Activated T-cell treated with anti-CD3 and anti-CD28 coated beads, Interleukin-2, amount 50 U/mL, for 72 hours (primary cell): ENCODE measurements at regions not wholly inside any gene's neighbourhood (a gene's known extent, or its start where the extent isn't known, plus 50 kb on each side); places are given as distances from the start of the nearest gene placed in this dataset.

Experiments used
- ATAC-seq, 2 donors: fragments of 150-1000 bp; cut with Tn5 transposase; replicated peaks in 1 of 2; 2 replicates each; pipeline ENCODE4 v1.10.0; 2021; ENCODE audit warnings: moderate library complexity in 2 of 2, mild to moderate bottlenecking in 1 of 2
- DNase-seq, 2 donors: peaks; one replicate each; pipeline ENCODE4 v3.0.0; 2021 to 2022; ENCODE audit warnings: mixed read lengths in 1 of 2
- H3K27ac Mint-ChIP-seq: one replicate; pipeline ENCODE4 v1.8.0; 2022; ENCODE audit warnings: mild to moderate bottlenecking, moderate library complexity, mixed read lengths
- H3K27me3 Mint-ChIP-seq: one replicate; pipeline ENCODE4 v1.8.0; 2022; ENCODE audit warnings: low read depth, mixed read lengths
- H3K36me3 Mint-ChIP-seq, 2 donors: one replicate each; pipeline ENCODE4 v1.8.0; 2022; ENCODE audit warnings: mixed read lengths in 2 of 2, mild to moderate bottlenecking in 1 of 2; ENCODE audit not compliant: insufficient read depth in 2 of 2
- H3K4me1 Mint-ChIP-seq: one replicate; pipeline ENCODE4 v1.8.0; 2022; ENCODE audit warnings: low read depth, mixed read lengths
- H3K4me3 Mint-ChIP-seq, 2 donors: one replicate each; pipeline ENCODE4 v1.8.0; 2022; ENCODE audit warnings: mild to moderate bottlenecking in 2 of 2, mixed read lengths in 2 of 2, moderate library complexity in 2 of 2
- H3K9me3 Mint-ChIP-seq, 2 donors: one replicate each; pipeline ENCODE4 v1.8.0; 2022; ENCODE audit warnings: mixed read lengths in 2 of 2

DNA sequence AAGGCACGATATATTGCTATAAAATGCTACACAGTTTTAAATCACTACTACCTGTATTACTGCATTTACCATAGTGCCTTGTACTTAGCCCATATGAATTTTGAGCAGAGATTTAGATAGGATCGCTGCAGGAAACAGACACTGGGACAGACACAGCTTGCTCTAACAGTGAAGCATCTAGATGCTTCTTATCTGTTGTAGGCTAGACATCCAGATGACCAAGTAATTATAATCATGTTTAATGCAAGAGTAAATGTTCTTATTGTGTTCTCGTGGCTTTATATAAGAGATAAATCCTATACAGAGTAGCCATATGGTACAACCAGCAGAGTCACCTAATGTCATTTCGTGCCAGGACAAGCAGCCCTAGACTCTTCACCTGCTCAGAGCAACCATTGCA is 92.8 kb downstream of the ASCL1 start:
- ATAC-seq: no peak
- no peak overlapping the region for H3K27ac Mint-ChIP-seq
- H3K36me3 Mint-ChIP-seq: no peaks in the 10 kb centered on the region
- DNase-seq: no peak
- H3K4me3 Mint-ChIP-seq: no peak overlapping the region
- H3K4me1 Mint-ChIP-seq: no peaks in the 10 kb centered on the region
- H3K27me3 Mint-ChIP-seq: peaks cover 10% of the 10 kb centered on the region
- peaks cover 3 to 7% of the 10 kb centered on the region in 2 donors for H3K9me3 Mint-ChIP-seq

DNA sequence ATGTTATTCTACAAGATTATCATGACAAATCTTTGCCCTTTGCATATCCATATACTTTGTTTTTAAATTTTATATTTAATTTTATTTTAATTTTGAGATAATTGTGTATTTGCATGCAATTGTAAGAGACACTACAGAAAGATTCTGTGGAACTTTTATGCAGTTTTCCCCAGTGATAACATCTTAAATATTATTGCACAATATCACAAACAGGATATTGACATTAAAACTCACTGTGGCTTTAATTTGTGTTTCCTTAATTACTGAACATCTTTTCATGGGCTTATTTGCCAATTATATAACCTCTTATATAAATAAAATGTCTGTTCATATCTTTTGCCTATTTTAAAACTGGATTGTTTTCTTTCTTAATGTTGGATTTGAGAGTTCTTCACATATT is 95.6 kb downstream of the ASCL1 start:
- Mint-ChIP-seq H3K9me3 (peaks cover 0 to 4% of the 10 kb centered on the region in 2 donors), H3K36me3 (no peaks in the 10 kb centered on the region), H3K27me3 (peaks cover 10% of the 10 kb centered on the region), H3K4me1 (no peaks in the 10 kb centered on the region), H3K27ac (no peak overlapping the region), H3K4me3 (no peak overlapping the region)
- ATAC-seq: no peak
- DNase-seq: no peak

- no peak for ATAC-seq
- H3K9me3 Mint-ChIP-seq: peaks cover 0 to 6% of the 10 kb centered on the region in 2 donors
These were observed 116.2 kb downstream of the ASCL1 start for GRCh38 chr12:103073630-103074029.

GRCh38 chr12:103075848-103076247 is 118.4 kb downstream of the ASCL1 start:
- Mint-ChIP-seq H3K4me1 (no peaks in the 10 kb centered on the region), H3K27ac (no peak overlapping the region), H3K4me3 (no peak overlapping the region), H3K27me3 (no peaks in the 10 kb centered on the region), H3K9me3 (peaks cover 0 to 8% of the 10 kb centered on the region in 2 donors), H3K36me3 (no peaks in the 10 kb centered on the region)
- DNase-seq: no peak
- no peak for ATAC-seq

More at GRCh38 chr12:103073630-103074029, 116.2 kb downstream of the ASCL1 start:
- no peaks in the 10 kb centered on the region for H3K36me3 Mint-ChIP-seq
- H3K4me3 Mint-ChIP-seq: no peak overlapping the region
- no peaks in the 10 kb centered on the region for H3K4me1 Mint-ChIP-seq
- no peak overlapping the region for H3K27ac Mint-ChIP-seq
- no peaks in the 10 kb centered on the region for H3K27me3 Mint-ChIP-seq
- no peak for DNase-seq

DNA sequence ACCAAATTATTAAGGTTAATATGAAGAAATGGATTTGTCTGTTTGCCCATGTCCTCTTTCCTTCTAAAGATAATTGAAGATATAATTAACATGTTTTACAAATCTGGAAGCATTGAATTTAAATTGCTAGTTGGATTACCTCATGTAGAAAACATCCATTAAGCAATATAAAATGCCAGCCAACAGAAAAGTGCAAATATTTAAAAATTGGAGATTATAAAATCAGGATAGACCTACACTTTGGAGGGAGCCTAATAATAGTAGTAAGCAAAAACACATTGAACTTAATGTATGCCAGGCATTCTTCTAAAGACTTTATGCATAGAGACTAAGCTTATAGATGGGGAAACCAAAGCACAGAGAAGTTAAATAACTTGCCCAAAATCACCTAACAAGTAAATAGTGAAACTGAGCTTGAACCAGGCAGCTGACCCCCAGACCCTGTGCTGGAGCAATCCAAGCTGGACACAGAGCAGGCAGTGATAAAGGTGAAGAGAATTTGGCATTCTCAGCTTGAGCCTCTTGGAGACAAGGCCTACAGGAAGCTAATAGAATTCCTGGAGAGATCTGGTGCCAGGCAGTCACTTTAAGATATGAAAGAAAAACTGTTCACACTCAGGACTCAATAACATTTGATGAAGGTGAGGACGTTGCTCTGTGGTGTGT is 119.8 kb downstream of the ASCL1 start:
- ATAC-seq (no peak), DNase-seq (no peak)
- peaks cover 0 to 1% of the 10 kb centered on the region in 2 donors for H3K36me3 Mint-ChIP-seq
- no peaks in the 10 kb centered on the region for H3K4me1 Mint-ChIP-seq
- no peak overlapping the region for H3K27ac Mint-ChIP-seq
- no peaks in the 10 kb centered on the region for H3K27me3 Mint-ChIP-seq
- H3K4me3 Mint-ChIP-seq: no peak overlapping the region
- peaks cover 0 to 12% of the 10 kb centered on the region in 2 donors for H3K9me3 Mint-ChIP-seq

- H3K27me3 Mint-ChIP-seq: peaks cover 6% of the 10 kb centered on the region
- ATAC-seq: no peak
- H3K9me3 Mint-ChIP-seq: peaks cover 2 to 6% of the 10 kb centered on the region in 2 donors
- peaks cover 0 to 1% of the 10 kb centered on the region in 2 donors for H3K36me3 Mint-ChIP-seq
- DNase-seq: no peak
- no peaks in the 10 kb centered on the region for H3K4me1 Mint-ChIP-seq
- H3K4me3 Mint-ChIP-seq: no peak overlapping the region
- no peak overlapping the region for H3K27ac Mint-ChIP-seq
These were observed 128.1 kb downstream of the ASCL1 start for GRCh38 chr12:103085541-103085940.

GRCh38 chr12:103086471-103086870 is 129.0 kb downstream of the ASCL1 start:
- ATAC-seq: no peak
- no peak for DNase-seq
- Mint-ChIP-seq H3K36me3 (peaks cover 0 to 1% of the 10 kb centered on the region in 2 donors), H3K9me3 (peaks cover 2 to 3% of the 10 kb centered on the region in 2 donors), H3K27me3 (peaks cover 6% of the 10 kb centered on the region), H3K4me1 (no peaks in the 10 kb centered on the region), H3K27ac (no peak overlapping the region), H3K4me3 (no peak overlapping the region)

DNA sequence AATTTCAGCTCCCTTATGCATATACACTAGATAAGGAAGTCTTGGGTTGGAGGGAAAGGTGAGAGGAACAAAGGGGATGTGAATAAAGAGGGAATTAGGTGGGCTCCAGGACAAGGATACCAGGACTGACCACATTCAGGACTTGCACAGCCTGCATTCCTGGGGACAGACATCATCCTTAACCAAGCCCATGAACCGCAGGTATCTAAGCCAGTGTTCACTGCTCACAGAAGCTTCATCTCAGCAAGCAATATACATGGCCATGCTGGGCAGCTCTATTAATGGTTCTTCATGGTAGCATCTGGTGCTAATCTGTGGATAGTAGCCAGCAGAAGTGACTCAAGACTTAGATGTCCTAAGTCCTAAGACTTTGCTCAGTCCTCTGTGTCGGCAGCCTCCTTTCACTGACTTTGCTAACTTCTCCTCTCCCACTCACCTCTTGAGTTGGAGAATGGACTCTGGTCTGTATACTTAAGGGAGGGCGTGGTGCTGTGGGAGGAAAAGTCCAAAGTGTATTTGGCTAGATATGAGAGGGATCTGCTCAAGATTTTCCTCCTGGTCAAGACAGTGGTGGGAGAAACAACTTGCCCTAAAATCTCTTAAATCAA is 136.1 kb downstream of the ASCL1 start:
- Mint-ChIP-seq H3K4me1 (no peaks in the 10 kb centered on the region), H3K27ac (no peak overlapping the region), H3K27me3 (peaks cover 23% of the 10 kb centered on the region), H3K9me3 (peaks cover 0 to 2% of the 10 kb centered on the region in 2 donors), H3K36me3 (no peaks in the 10 kb centered on the region), H3K4me3 (no peak overlapping the region)
- ATAC-seq: no peak
- DNase-seq: no peak

DNA sequence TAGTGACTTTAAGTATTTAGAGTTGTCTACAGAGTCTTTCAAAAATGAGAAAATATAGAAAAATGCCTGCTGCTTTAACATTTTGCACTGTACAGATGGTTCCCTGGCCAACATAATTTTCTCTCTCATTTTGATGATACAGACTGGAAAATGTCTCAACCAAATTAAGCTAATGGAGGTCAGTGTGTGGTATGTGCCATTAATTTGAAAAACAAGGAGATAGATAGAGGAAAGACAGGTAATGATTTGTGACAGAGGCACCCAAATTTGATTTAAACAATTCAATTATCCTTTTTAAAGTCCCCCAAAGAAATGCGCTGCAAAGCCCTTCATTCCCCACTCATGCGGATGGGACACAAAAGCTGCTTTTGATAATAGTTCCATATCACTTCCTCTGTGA is 140.0 kb downstream of the ASCL1 start:
- H3K4me1 Mint-ChIP-seq: no peaks in the 10 kb centered on the region
- DNase-seq: no peak
- H3K27ac Mint-ChIP-seq: no peak overlapping the region
- peaks cover 0 to 5% of the 10 kb centered on the region in 2 donors for H3K9me3 Mint-ChIP-seq
- H3K36me3 Mint-ChIP-seq: no peaks in the 10 kb centered on the region
- no peak for ATAC-seq
- H3K27me3 Mint-ChIP-seq: peaks cover 16% of the 10 kb centered on the region
- H3K4me3 Mint-ChIP-seq: no peak overlapping the region

- peaks cover 3 to 4% of the 10 kb centered on the region in 2 donors for H3K9me3 Mint-ChIP-seq
- no peak overlapping the region for H3K27ac Mint-ChIP-seq
- no peaks in the 10 kb centered on the region for H3K4me1 Mint-ChIP-seq
- H3K4me3 Mint-ChIP-seq: no peak overlapping the region
- H3K27me3 Mint-ChIP-seq: peaks cover 4% of the 10 kb centered on the region
- DNase-seq: no peak
- H3K36me3 Mint-ChIP-seq: no peaks in the 10 kb centered on the region
- ATAC-seq: no peak
These were observed 142.9 kb downstream of the ASCL1 start for GRCh38 chr12:103100257-103100831.

- peaks cover 3 to 4% of the 10 kb centered on the region in 2 donors for H3K9me3 Mint-ChIP-seq
- no peaks in the 10 kb centered on the region for H3K36me3 Mint-ChIP-seq
- peak overlapping the region in 1 of 2 donors; percentile 49 for H3K4me3 Mint-ChIP-seq
- peaks cover 4% of the 10 kb centered on the region for H3K4me1 Mint-ChIP-seq
- no peaks in the 10 kb centered on the region for H3K27me3 Mint-ChIP-seq
- ATAC-seq (peak; percentile 91 to 93), DNase-seq (peak; percentile 2 to 6)
- H3K27ac Mint-ChIP-seq: no peak overlapping the region
These were observed 144.8 kb downstream of the ASCL1 start for GRCh38 chr12:103102225-103102744.

DNA sequence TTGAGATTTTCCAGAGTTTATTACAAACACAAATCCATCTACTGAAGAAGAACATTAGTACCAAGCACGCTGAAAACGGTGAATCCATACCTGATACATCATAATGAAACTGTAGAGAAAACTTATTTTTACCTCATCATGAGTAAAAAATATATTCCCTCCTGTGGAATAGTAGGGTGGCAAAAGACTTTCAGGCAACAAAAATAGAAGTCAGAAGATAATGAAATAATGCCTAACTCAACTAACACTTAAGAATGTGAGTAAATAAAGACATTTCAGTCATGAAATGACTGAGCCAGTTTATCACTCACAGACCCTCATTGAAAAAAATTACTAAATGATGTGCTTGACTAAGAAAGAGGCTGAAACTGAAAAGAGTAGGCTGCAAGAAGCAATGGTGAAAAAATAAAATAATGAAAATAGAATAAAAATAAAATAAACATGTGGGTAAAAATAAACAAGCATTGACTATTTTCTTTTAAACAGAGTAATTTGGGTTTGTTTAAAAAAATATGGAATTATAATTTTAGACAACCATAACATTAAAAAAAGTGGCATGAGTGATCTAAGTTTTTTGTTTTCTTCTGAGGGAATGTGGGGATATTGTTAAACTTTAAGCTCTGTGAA is 148.6 kb downstream of the ASCL1 start:
- H3K27me3 Mint-ChIP-seq: no peaks in the 10 kb centered on the region
- ATAC-seq: peak in 1 of 2 donors; percentile 21

DNA sequence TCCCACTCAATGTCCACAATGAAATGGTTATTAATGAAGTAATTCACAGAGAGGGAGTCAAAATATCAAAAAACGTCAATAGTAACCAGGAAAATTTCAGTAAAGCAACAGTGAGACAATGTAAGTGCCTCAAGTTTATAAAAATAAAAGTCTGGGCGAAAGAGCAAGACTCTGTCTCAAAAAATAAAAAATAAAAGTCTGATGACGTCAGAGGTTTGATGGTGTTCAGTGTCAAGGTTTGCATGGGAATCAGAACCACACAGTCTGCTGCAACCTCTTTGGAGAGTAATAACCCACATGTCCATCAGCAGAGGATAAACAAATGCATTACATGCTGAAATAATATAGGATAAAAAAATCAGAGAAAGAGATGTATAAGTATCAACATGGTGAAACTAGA is 152.4 kb downstream of the ASCL1 start:
- no peak overlapping the region for H3K4me3 Mint-ChIP-seq
- ATAC-seq (no peak), DNase-seq (no peak)
- no peaks in the 10 kb centered on the region for H3K9me3 Mint-ChIP-seq
- no peaks in the 10 kb centered on the region for H3K36me3 Mint-ChIP-seq
- no peak overlapping the region for H3K27ac Mint-ChIP-seq
- no peaks in the 10 kb centered on the region for H3K27me3 Mint-ChIP-seq
- peaks cover 4% of the 10 kb centered on the region for H3K4me1 Mint-ChIP-seq

More for the DNA sequence above, 148.6 kb downstream of the ASCL1 start:
- DNase-seq: no peak
- Mint-ChIP-seq H3K4me3 (no peak overlapping the region), H3K27ac (no peak overlapping the region), H3K9me3 (peaks cover 0 to 4% of the 10 kb centered on the region in 2 donors), H3K4me1 (peaks cover 4% of the 10 kb centered on the region), H3K36me3 (no peaks in the 10 kb centered on the region)
